ENCODE measurements at regions not wholly inside any gene's neighbourhood (a gene's known extent, or its start where the extent isn't known, plus 50 kb on each side); places are given as distances from the start of the nearest gene placed in this dataset.

- TF ChIP-seq CTCF (IDR thresholded peaks at IDR 0.05; ENCODE audit: borderline replicate concordance, extremely low read depth, low read length, poor library complexity, severe bottlenecking), result no peak
- no peak for TF ChIP-seq EZH2 (IDR thresholded peaks at IDR 0.05; ENCODE audit: borderline replicate concordance, low read depth, low read length, severe bottlenecking)
These were observed 87.3 kb upstream of the STEAP1B start for GRCh38 chr7:22587322-22587721.

All from DND-41 (cell line).